HepG2 (cell line): ENCODE measurements at regions not wholly inside any gene's neighbourhood (a gene's known extent, or its start where the extent isn't known, plus 50 kb on each side); places are given as distances from the start of the nearest gene placed in this dataset.

Source experiments
- CEBPG ChIP-seq: IDR thresholded peaks from 2 replicates; pipeline ENCODE4 v1.6.1; 2016
- IRX3 ChIP-seq: sonication (generic); formaldehyde crosslinking; IDR thresholded peaks from 2 replicates; pipeline ENCODE4 v1.8.1; 2023; ENCODE audit warnings: mild to moderate bottlenecking, low read depth, missing genetic modification reagents, borderline replicate concordance
- JUN ChIP-seq: sonication (generic); formaldehyde crosslinking; IDR thresholded peaks from 2 replicates; pipeline ENCODE4 v1.4.0; 2020; ENCODE audit warnings: mild to moderate bottlenecking, missing genetic modification reagents
- JUND ChIP-seq: sonication (generic); formaldehyde crosslinking; IDR thresholded peaks from 2 replicates; pipeline ENCODE4 v1.8.0; 2022; ENCODE audit warnings: mild to moderate bottlenecking, missing genetic modification reagents
- KLF13 ChIP-seq: sonication (generic); formaldehyde crosslinking; IDR thresholded peaks from 2 replicates; pipeline ENCODE4 v1.4.0; 2020; ENCODE audit warnings: mild to moderate bottlenecking, missing genetic modification reagents
- NBN ChIP-seq: fragments of 450-650 bp; conservative IDR thresholded peaks from 2 replicates; pipeline ENCODE4 v1.6.1; 2017
- POLR2AphosphoS5 ChIP-seq: IDR thresholded peaks from 2 replicates; pipeline ENCODE4 v1.6.1; 2012; ENCODE audit warnings: low read depth, low read length
- SMARCE1 ChIP-seq: fragments of 450-650 bp; IDR thresholded peaks from 2 replicates; pipeline ENCODE4 v1.6.1; 2017; ENCODE audit warnings: borderline replicate concordance
- TBP ChIP-seq: sonication (generic); formaldehyde crosslinking; IDR thresholded peaks from 2 replicates; pipeline ENCODE4 v1.5.0; 2020; ENCODE audit warnings: missing genetic modification reagents
- TEF ChIP-seq: sonication (generic); formaldehyde crosslinking; IDR thresholded peaks from 2 replicates; pipeline ENCODE4 v1.5.0; 2020; ENCODE audit warnings: missing genetic modification reagents
- TMF1 ChIP-seq: sonication (generic); formaldehyde crosslinking; IDR thresholded peaks from 2 replicates; pipeline ENCODE4 v1.8.1; 2022; ENCODE audit warnings: low read depth, missing genetic modification reagents
- ZBTB44 ChIP-seq: sonication (generic); formaldehyde crosslinking; IDR thresholded peaks from 2 replicates; pipeline ENCODE4 v1.4.0; 2020; ENCODE audit warnings: missing genetic modification reagents
- ZBTB8A ChIP-seq: sonication (generic); formaldehyde crosslinking; IDR thresholded peaks from 2 replicates; pipeline ENCODE4 v1.4.0; 2020; ENCODE audit warnings: mild to moderate bottlenecking, low read depth, missing genetic modification reagents, borderline replicate concordance
- TF ChIP-seq, protein P1 (sequence below): sonication (generic); formaldehyde crosslinking; IDR thresholded peaks from 2 replicates; pipeline ENCODE4 v1.4.0; 2020; ENCODE audit warnings: missing genetic modification reagents, mild to moderate bottlenecking, borderline replicate concordance

DNA sequence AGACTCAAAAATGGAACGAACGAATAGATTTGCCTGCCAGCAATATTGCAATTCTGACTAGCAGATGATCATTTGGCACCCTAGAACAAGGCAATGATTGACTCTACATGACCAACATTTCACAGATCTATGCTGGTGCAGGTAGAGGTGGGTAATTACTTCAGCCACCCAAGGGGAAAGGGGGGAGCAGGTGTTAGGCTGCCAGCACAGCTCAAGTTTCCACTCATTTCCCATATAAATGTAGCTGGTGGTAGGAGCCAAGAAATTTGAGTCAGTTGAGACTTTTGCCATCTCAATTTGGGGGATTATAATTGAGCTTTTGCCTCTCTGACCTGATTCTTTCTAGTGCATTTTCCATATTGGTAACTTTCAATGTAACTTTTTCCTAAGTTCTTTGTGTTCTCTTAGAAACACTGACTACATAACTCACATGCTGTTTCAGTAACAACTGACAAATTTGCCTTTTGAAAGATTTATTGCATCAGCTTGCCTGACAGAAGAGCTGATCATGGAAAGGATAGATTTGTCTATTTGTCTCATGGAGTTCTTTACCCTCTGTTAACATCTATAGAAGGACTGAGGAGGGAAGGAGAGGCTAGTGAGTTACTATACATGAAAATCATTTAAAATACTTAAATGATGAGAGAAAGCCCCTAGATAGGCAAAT, 902.5 kb downstream of the ZPLD1 start:
- no peak for TF ChIP-seq NBN
- TF ChIP-seq JUND (CRISPR knock-in tag) = no peak
- TF ChIP-seq TEF = no peak
- no peak for TF ChIP-seq IRX3
- TF ChIP-seq JUN = no peak
- TF ChIP-seq TMF1 (CRISPR knock-in tag) = no peak
- TF ChIP-seq, protein P1, sequence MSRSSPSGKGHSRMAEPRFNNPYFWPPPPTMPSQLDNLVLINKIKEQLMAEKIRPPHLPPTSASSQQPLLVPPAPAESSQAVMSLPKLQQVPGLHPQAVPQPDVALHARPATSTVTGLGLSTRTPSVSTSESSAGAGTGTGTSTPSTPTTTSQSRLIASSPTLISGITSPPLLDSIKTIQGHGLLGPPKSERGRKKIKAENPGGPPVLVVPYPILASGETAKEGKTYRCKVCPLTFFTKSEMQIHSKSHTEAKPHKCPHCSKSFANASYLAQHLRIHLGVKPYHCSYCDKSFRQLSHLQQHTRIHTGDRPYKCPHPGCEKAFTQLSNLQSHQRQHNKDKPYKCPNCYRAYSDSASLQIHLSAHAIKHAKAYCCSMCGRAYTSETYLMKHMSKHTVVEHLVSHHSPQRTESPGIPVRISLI (CRISPR knock-in tag) = no peak
- no peak for TF ChIP-seq TBP (CRISPR knock-in tag)
- no peak for TF ChIP-seq SMARCE1
- TF ChIP-seq ZBTB44 (CRISPR knock-in tag) = no peak
- no peak for TF ChIP-seq KLF13 (CRISPR knock-in tag)
- TF ChIP-seq CEBPG (CRISPR knock-in tag) = no peak
- TF ChIP-seq POLR2AphosphoS5 = no peak
- TF ChIP-seq ZBTB8A (CRISPR knock-in tag) = no peak
